Hematopoietic multipotent progenitor cell (in vitro differentiated cells): ENCODE measurements at regions not wholly inside any gene's neighbourhood (a gene's known extent, or its start where the extent isn't known, plus 50 kb on each side); places are given as distances from the start of the nearest gene placed in this dataset. TPM values are rescaled to one million over a fixed set of nuclear protein-coding genes. Genes with fewer than 3 reads are reported as not detected.
"Not testable (repeated sequence)": the region's sequence is repeated elsewhere in the genome, so short reads cannot be mapped to it uniquely, and the experiment has no call there.

ENCODE experiments used
- DNase-seq, 3 donors: peaks; one replicate each; pipeline ENCODE4 v3.0.0-alpha.2; 2011 to 2015; ENCODE audit warnings: low read depth in 2 of 3, low spot score in 2 of 3
- small RNA-seq: library from RNA; depleted of rRNA; stranded (forward); fragments of <200 nt; gene quantifications from one replicate; pipeline ENCODE3, GENCODE V24; 2012

- DNase-seq = not testable (repeated sequence)
Observed at GRCh38 chr10:46792657-46793357, 118.4 kb upstream of the PTPN20 start.

GRCh38 chr10:46796351-46796750 is 114.9 kb upstream of the PTPN20 start:
- not testable (repeated sequence) for DNase-seq

DNA sequence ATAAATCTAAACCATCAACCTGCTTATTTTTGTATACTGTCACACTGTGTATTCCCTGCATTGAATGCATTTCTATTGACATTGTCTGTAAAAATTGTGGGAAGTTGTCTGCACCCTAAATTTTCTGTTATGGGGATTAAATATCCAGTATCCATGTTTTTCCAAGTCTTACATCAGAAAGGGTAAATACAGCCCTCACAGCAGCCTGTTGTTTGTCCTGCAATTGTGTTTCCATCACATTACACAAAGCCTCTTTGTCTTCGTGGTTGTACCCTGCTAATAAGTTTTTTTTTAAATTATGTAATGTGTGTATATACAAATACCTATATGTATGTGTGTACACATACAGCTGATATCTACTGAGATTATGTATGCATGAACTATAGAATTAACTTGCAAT is 109.2 kb upstream of the PTPN20 start:
- not testable (repeated sequence) for DNase-seq

- DNase-seq = not testable (repeated sequence)
Observed at GRCh38 chr10:46803082-46803481, 108.1 kb upstream of the PTPN20 start.

GRCh38 chr10:46810222-46810621 is 101.0 kb upstream of the PTPN20 start:
- DNase-seq = not testable (repeated sequence)

- DNase-seq = not testable (repeated sequence)
Observed at GRCh38 chr10:46816126-46816525, 95.1 kb upstream of the PTPN20 start.

DNA sequence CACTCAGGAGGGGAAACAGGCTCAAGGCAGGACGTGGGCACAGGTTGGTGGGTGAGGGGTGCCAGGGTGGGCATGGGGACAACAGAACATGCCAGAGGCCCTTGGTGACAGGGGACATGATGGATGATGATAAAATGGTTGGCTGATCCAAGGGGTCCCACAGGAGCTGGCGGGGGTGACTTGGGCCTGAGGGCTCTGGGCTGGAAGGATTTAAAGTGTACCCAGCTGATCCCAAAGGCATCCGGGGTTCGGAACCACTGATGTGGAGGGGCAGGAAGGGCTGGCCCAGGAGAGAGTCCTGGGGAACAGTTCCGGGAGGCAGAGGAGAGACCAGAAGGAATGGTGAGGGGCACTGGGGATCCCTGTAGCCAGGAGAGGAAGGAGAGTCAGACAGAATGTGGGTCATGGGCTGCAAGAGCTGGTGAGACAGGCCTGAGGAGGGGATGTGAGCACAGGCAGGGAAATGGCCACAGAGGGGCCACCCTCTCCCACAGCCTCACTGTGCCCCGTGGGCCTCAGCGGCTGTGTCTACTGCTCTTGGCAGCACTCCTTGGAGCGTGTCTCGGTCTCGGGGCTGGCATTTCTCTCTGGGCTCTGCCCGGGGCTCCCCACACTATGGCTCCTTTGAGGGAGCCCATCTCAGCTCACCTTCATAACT is 70.7 kb upstream of the PTPN20 start:
- not testable (repeated sequence) for DNase-seq

DNA sequence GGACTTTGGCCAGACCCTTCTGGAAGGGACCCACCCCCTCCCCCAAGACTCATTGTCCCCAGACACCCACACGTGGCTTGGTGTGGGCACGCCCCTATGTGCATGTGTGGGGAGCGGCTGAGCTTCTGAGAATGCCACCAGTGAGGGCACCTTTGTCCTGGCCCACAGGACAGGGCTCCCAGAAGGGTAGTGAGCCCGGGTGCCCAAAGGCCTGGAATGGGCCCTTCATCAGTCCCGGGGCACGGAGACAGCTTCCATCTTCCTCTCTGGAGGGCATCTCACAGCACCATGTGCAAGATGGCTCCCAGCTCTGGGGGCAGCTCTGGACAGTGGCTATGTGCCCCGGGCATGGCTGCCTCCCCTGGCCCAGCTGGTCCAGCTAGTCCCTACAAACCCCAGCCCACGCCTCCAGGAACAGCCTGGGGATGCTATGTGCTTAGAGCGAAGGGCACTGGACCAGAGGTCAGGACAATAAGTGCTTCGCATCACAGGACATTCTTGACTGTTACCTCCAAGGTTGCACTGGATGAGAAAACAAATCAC is 70.1 kb upstream of the PTPN20 start:
- DNase-seq = not testable (repeated sequence)

- not testable (repeated sequence) for DNase-seq
Observed at GRCh38 chr10:46845194-46845593, 66.0 kb upstream of the PTPN20 start.

GRCh38 chr10:46845640-46846039 is 65.6 kb upstream of the PTPN20 start:
- not testable (repeated sequence) for DNase-seq

- DNase-seq = not testable (repeated sequence)
Observed at GRCh38 chr10:46860753-46861152, 50.5 kb upstream of the PTPN20 start.

Small RNAs in the stretch of these regions (small RNA-seq; reads per million reads assigned to genes)
- gene RNA5SP311 = not detected
